GM18868 (cell line): ENCODE measurements at regions not wholly inside any gene's neighbourhood (a gene's known extent, or its start where the extent isn't known, plus 50 kb on each side); places are given as distances from the start of the nearest gene placed in this dataset.
"Not testable (repeated sequence)": the region's sequence is repeated elsewhere in the genome, so short reads cannot be mapped to it uniquely, and the experiment has no call there.

Experiments used
- ATAC-seq: cut with Tn5 transposase; IDR thresholded peaks from one replicate; pipeline ENCODE4 v1.9.1; 2021; ENCODE audit warnings: mild to moderate bottlenecking, moderate library complexity; ENCODE audit not compliant: unreplicated experiment

- no peak for ATAC-seq
Observed at GRCh38 chr1:99496067-99496466, 149.8 kb upstream of the PALMD start.

DNA sequence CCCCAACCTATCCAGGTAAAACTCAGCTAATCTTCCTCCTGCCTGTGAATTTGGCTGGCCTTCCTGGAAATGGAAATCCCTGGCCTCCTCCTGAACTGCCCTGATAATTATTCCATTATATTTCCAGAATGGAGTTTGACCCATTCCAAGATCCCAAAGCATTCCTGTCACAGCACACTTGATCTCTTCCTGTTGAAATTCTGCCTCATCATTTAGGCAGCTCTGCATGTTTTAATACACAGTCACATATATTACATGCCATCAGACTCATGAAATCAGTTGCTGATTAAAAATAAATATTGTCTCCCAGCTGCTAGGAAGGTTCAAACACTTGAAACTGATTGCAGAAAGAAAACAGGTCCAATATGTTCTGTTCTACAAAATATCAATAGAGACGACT, 148.2 kb upstream of the PALMD start:
- ATAC-seq = no peak

GRCh38 chr1:99500541-99500940, 145.4 kb upstream of the PALMD start:
- ATAC-seq = no peak

- no peak for ATAC-seq
Observed at GRCh38 chr1:99501871-99502270, 144.0 kb upstream of the PALMD start.

DNA sequence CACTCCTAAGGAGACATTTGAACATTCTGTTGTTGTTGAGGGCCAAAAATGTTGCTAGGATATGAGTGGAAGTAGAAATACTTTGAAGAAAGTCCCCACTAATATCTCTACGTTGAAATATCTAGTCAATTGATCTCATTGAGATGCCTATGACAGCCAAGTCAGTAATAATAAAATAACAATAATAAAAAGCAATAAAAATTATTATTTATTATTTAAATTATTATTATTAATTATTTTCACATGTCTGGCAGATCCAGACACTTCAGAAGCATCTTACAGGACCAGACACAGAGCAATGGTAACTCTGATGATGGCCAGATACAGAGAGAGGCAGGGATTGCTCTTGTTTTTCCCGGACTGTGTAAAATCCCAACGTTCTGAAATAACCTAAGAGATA, 143.5 kb upstream of the PALMD start:
- no peak for ATAC-seq

DNA sequence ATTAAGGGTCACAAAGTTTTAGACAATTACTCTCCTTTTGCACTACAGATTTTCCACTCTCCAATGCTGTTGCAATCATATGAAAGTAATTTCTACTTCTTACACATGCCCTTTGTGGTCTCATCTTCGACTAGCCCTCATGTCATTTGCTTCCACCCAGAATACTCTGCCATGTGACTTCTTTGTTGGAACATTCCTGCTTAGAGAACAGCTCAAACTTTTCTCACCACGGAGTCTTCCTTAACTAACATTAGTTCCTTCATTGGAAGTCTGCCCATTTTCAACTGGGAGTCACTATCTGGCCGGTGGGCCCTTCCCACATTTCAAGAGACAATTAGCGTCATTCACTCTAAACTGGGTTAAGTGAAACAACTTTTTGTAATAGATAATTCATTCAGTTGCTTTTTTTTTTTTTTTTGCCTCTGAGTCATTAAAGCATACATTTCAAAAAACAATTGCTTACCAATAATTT, 142.6 kb upstream of the PALMD start:
- ATAC-seq = no peak

- ATAC-seq = no peak
Observed at GRCh38 chr1:99504287-99504686, 141.6 kb upstream of the PALMD start.

GRCh38 chr1:99506631-99507030, 139.3 kb upstream of the PALMD start:
- ATAC-seq = no peak

DNA sequence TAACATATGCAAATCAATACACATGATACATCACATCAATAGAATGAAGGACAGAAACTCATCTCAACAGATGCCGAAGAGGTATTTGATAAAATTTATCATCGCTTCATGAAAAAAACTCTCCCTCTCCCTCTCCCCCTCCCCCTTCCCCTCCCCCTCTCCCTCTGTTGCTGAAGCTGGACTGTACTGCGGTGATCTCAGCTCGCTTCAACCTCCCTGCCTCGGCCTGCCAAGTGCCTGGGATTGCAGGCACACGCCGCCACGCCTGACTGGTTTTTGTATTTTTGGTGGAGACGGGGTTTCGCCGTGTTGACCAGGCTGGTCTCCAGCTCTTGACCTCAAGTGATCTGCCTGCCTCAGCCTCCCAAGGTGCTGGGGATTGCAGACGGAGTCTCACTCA, 138.5 kb upstream of the PALMD start:
- ATAC-seq = not testable (repeated sequence)

DNA sequence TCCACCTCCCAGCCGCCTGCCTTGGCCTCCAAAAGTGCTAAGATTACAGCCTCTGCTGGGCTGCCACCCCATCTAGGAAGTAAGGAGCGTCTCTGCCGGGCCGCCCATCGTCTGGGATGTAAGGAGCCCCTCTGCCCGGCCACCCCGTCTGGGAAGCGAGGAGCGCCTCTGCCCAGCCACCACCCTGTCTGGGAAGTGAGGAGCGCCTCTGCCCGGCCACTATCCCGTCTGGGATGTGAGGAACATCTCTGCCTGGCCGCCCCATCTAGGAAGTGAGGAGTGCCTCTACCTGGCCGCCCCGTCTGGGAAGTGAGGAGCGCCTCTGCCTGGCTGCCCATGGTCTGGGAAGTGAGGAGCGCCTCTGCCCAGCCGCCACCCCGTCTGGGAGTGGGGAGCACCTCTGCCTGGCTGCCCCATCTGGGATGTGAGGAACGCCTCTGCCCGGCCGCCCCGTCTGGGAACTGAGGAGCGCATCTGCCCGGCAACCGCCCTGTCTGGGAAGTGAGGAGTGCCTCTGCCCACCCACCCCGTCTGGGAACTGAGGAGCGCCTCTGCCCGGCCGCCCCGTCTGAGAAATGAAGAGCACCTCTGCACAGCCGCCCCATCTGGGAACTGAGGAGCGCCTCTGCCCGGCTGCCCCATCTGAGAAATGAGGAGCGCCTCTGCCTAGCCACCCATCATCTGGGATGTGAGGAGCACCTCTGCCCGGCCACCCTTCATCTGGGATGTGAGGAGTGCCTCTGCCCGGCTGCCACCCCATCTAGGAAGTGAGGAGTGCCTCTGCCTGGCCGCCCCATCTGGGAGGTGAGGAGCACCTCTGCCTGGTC, 137.8 kb upstream of the PALMD start:
- ATAC-seq = no peak

- ATAC-seq = not testable (repeated sequence)
Observed at GRCh38 chr1:99508733-99509445, 137.0 kb upstream of the PALMD start.

DNA sequence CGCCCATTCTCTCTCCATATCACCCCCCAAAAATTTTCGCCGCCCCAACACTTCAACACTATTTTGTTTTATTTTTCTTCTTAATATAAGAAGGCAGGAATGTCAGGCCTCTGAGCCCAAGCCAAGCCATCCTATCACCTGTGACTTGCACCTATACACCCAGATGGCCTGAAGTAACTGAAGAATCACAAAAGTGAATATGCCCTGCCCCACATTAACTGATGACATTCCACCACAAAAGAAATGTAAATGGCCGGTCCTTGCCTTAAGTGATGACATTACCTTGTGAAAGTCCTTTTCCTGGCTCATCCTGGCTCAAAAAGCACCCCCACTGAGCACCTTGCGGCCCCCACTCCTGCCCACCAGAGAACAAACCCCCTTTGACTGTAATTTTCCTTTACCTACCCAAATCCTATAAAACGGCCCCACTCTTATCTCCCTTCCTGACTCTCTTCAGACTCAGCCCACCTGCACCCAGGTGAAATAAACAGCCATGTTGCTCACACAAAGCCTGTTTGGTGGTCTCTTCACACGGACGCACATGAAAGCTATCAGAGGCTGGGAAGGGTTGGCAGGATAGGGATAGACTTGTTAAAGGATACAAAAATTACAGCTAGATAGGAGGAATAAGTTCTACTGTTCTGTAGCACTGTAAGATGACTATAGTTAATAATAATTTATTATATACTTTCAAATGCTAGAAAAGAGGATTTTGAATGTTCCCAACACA, 130.9 kb upstream of the PALMD start:
- not testable (repeated sequence) for ATAC-seq

DNA sequence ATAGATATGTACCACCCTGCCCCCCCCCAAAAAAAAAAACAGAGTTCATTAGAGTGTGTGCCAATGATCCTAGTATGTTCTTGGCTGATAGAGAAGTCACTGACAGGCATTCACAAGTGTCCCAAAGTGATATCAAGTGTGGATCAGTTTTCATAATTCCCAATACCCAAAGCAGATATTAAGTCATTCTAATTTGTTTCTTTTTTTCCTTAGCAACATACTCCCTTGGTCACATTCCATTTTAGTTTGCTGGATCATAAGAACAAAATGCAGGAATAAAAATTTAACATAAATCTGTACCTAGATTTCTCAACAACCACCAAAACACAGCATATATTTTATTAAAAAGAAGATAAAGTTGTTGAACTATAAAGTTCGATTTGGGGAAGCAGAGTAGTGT, 129.8 kb upstream of the PALMD start:
- no peak for ATAC-seq

DNA sequence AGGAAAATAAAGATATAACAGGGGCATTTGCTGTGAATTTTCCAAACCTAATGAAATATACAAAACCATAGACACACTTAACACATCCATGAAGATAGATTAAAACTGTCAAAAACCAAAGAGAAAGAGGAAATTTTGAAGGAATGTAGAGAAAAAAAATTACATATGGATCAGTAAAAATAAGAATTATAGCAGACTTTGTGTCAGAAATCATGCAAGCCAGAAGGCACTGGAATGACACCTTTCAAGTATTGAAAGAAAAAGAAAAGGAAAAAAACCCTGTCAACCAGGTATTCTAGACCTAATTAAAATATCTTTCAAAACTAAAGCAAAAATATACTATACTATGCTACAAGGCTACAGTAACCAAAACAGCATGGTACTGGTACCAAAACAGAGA, 125.8 kb upstream of the PALMD start:
- no peak for ATAC-seq

DNA sequence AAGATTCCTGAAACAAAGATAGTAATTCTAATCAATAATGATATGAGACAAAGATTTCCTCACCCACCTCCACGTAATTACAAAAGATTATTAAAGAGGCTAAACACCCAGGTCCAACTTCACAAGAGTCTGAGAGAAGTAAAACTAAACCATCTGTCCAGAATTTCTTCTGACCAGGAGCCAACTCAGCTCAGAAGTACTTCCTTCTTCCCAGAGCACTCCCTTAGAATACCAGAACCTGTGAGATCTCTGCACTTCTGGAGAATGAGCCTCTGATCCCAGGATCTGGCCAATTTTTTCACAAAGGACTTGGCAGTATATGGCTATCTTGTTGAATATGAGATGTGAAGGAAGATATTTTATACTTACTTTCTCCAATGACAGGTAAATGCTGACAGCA, 120.6 kb upstream of the PALMD start:
- ATAC-seq = no peak

DNA sequence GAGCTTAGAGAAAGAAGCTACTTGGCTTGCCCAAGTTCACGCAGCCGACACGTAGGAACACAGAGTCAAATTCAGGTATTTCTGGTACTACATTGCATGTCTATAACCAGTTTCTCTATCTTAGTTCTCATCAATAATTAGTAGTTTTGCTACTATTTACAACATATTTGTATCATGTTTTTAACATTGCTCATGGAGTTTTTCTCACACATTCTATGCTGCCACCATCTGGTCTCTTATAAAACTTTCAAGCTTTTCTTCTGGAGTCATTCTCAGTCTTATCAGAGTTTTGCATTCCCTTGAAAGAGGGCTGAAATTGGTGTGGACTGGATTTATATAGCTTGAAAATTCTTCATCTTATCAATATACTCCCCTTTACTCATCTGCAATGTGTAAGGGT, 118.8 kb upstream of the PALMD start:
- ATAC-seq = no peak

DNA sequence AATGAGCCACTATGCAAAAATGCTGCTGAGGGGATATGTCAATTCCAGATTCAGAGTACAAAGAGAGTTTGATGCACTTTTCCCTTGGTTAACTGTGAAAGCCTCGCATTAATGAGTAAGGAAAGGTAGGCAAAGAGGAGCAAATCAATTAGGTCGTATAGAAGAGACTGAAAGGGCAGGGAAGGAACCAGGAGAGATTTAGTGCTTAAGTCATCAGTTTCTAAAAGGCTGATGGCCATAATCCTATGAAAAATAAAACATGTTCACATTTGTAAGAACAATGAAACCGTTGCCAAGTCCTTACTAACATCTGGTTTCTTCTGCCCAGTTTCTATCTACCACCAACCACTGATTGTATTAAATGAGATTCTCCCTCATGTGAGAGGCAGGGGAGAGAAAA, 118.4 kb upstream of the PALMD start:
- ATAC-seq = no peak

DNA sequence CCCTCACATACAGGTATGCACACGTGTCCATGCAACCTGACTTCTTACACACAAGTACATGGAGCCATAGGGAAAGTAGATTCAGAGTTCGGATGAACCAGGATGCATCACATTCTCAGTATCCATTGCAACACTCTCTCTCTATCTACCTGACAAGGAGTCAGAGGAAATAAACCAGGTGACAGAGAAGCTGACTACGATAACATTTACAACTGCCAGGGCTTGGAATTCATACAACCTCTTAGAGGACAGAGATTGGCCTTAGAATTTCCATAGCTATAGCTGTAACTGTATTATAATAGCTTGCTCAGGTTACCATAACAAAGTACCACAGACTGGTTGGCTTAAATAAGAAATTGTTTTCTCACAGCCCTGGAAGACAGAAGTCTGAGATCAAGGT, 116.9 kb upstream of the PALMD start:
- no peak for ATAC-seq

DNA sequence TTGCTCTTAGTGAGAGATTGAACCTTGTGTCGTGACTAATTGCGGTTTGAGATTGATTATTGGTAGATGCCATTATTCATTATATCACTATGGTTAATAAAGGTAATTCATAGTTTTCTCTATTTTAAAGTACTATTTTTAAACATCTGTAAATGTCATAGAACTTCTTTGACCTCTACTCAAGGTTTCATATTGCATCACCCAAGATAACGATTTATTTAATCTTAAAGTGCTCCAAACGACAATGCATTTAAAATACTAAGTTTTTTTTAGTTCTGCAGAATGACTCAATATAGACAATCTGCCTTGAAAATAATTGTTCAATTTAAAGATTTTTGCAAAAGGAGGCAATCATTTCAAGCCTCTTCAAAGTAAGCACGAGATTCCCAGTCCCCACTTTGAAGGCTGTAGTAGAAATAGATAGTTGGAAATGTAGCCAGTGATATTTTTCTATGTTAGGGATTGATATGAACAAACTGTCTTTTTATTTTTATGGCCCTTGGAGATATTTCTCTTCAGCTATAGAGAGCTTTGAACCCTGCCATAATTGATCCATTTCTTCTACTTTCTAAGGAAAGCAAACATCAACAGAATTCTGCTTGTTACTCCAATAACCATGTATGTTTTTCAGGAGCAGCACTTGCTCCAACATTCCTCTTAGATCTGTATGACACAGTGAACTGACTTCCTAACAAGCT, 114.2 kb upstream of the PALMD start:
- ATAC-seq = no peak

DNA sequence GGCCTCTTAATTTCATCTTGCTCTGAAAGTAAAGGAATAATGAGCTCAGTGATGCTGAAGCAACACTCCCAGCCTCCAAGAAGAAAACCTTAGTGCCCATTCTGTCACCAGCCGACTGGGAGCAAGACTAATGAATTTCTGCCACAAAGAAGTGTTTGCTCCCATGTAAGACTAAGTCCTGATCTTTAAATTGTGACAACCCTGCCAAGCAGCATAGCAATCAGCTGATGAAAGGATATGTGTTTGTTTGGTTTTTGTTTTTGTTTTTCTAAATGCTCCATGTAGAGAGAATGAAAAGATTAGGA, 113.7 kb upstream of the PALMD start:
- ATAC-seq = no peak

DNA sequence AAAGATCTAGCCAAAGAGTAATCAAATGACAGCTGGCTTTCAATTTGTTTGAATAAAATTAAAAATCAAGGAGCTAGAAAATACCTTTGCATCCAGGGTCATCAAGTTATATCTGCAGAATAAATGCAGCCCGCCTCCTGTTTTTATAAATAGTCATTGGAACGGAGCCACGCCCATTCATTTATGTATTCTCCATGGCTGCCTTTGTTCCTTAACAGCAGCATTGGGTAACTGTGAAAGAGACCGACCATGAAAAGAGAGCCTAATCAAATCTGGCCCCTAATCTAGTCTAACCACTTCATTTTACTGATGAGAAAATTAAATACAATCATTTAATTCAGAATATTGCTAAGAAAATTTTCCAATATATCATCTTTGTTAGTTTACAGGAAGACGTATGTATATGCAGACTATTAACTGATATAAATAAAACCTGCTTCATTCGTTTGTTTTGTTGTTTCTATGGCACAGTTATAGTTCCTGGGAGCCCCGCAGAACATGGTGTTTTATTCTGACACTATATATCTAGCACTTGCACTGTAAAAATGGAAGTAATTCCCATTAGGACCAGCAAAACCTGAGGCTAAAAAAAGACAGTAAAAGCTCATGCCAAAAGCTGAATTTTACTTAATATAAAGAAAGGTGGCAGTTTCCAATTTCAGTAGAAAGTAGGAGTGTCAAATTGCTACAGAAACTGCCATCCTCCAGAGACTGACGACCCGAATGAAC, 111.8 kb upstream of the PALMD start:
- no peak for ATAC-seq
